ENCODE measurements at regions not wholly inside any gene's neighbourhood (a gene's known extent, or its start where the extent isn't known, plus 50 kb on each side); places are given as distances from the start of the nearest gene placed in this dataset.

DNA sequence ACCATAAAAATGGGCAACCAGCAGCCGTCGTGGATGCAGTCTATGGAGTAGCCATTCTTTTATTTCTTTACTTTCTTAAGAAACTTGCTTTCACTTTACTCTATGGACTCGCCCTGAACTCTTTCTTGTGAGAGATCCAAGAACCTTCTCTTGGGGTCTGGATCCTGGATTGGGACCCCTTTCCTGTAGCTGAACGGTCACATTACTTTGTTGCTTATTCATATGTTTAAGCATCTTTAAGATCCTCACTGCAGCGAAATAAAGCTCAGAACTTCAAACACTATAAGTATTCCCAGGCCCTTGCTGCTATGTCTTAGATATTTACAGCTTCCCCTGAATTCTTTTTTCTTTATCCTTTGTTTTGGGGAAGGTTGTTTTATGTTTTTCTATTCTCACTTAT, 187.8 kb upstream of the DDI1 start:
- Histone ChIP-seq H3K27ac (ENCODE audit: low read depth in 1 of 2, low read length in 2 of 2) (no peak overlapping the region), H3K36me3 (replicated peaks in 1 of 2; ENCODE audit: control insufficient read depth in 1 of 2, insufficient read depth in 2 of 2, low read length in 2 of 2) (no peaks in the 10 kb centered on the region), H4K20me1 (ENCODE audit: insufficient read depth, low read length) (no peaks in the 10 kb centered on the region), H3K4me3 (replicated peaks in 1 of 3; ENCODE audit: low read depth in 2 of 3, low read length in 3 of 3) (no peak overlapping the region), H3K4me2 (replicated peaks; ENCODE audit: extremely low read depth, low read length, poor library complexity, severe bottlenecking) (no peak overlapping the region), H3K9ac (ENCODE audit: insufficient read depth, low read length, poor library complexity, severe bottlenecking) (no peak overlapping the region), H3K27me3 (ENCODE audit: control insufficient read depth in 2 of 2, insufficient read depth in 2 of 2, low read length in 2 of 2) (no peaks in the 10 kb centered on the region), H3K79me2 (ENCODE audit: insufficient read depth, low read length) (no peaks in the 10 kb centered on the region), H3K9me3 (replicated peaks in 1 of 2; ENCODE audit: control insufficient read depth in 1 of 2, insufficient read depth in 1 of 2, low read length in 2 of 2) (no peaks in the 10 kb centered on the region), H2AFZ (ENCODE audit: insufficient read depth, low read depth, low read length, poor library complexity, severe bottlenecking) (no peak overlapping the region), H3K4me1 (ENCODE audit: control insufficient read depth in 1 of 2, insufficient read depth in 2 of 2, low read length in 2 of 2) (no peaks in the 10 kb centered on the region)
- peaks cover 1 to 4% (median 2%) of the 10 kb centered on the region in 3 donors for H3K27me3 Mint-ChIP-seq (ENCODE audit: low read depth in 3 of 3)
- peaks cover 0 to 3% (median 2%) of the 10 kb centered on the region in 7 donors for H3K9me3 Mint-ChIP-seq
- no peak for DNase-seq
- H3K4me3 Mint-ChIP-seq: no peak overlapping the region
- 92% methylated on average over 2 of the region's 5 CpGs for WGBS (ENCODE audit: insufficient coverage)
- no peaks in the 10 kb centered on the region for H3K36me3 Mint-ChIP-seq
- H3K27ac Mint-ChIP-seq: no peak overlapping the region
- intact Hi-C loops (cut with micrococcal nuclease): no loop called here
- no peaks in the 10 kb centered on the region for H3K4me1 Mint-ChIP-seq
- TF ChIP-seq, protein P1, sequence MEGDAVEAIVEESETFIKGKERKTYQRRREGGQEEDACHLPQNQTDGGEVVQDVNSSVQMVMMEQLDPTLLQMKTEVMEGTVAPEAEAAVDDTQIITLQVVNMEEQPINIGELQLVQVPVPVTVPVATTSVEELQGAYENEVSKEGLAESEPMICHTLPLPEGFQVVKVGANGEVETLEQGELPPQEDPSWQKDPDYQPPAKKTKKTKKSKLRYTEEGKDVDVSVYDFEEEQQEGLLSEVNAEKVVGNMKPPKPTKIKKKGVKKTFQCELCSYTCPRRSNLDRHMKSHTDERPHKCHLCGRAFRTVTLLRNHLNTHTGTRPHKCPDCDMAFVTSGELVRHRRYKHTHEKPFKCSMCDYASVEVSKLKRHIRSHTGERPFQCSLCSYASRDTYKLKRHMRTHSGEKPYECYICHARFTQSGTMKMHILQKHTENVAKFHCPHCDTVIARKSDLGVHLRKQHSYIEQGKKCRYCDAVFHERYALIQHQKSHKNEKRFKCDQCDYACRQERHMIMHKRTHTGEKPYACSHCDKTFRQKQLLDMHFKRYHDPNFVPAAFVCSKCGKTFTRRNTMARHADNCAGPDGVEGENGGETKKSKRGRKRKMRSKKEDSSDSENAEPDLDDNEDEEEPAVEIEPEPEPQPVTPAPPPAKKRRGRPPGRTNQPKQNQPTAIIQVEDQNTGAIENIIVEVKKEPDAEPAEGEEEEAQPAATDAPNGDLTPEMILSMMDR (IDR thresholded peaks at IDR 0.05): no peak

DNA sequence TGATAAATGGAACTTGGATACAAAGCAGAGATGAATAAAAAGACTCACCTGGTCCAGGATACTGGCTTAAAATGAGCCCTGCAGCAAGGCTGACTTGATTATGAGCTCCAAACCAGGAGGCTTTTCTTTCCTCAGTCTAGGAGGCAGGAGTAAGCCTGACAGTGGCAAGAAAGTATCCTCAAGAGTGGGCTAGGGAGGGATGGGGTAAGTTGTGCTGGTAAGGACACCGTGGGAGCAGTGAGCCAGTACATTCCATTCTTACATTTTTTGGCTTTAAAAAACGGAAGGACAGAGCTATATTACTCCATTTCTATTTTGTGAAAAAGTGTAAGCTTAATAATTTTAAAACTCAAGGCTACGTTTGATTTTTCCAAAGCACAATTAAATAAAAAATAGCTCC, 187.1 kb upstream of the DDI1 start:
- Histone ChIP-seq H3K4me2 (replicated peaks; ENCODE audit: extremely low read depth, low read length, poor library complexity, severe bottlenecking) (no peak overlapping the region), H3K27ac (ENCODE audit: low read depth in 1 of 2, low read length in 2 of 2) (no peak overlapping the region), H3K4me1 (ENCODE audit: control insufficient read depth in 1 of 2, insufficient read depth in 2 of 2, low read length in 2 of 2) (no peaks in the 10 kb centered on the region), H3K9me3 (replicated peaks in 1 of 2; ENCODE audit: control insufficient read depth in 1 of 2, insufficient read depth in 1 of 2, low read length in 2 of 2) (no peaks in the 10 kb centered on the region), H4K20me1 (ENCODE audit: insufficient read depth, low read length) (no peaks in the 10 kb centered on the region), H3K9ac (ENCODE audit: insufficient read depth, low read length, poor library complexity, severe bottlenecking) (no peak overlapping the region), H3K27me3 (ENCODE audit: control insufficient read depth in 2 of 2, insufficient read depth in 2 of 2, low read length in 2 of 2) (no peaks in the 10 kb centered on the region), H2AFZ (ENCODE audit: insufficient read depth, low read depth, low read length, poor library complexity, severe bottlenecking) (no peak overlapping the region), H3K36me3 (replicated peaks in 1 of 2; ENCODE audit: control insufficient read depth in 1 of 2, insufficient read depth in 2 of 2, low read length in 2 of 2) (no peaks in the 10 kb centered on the region), H3K79me2 (ENCODE audit: insufficient read depth, low read length) (no peaks in the 10 kb centered on the region), H3K4me3 (replicated peaks in 1 of 3; ENCODE audit: low read depth in 2 of 3, low read length in 3 of 3) (no peak overlapping the region)
- Mint-ChIP-seq H3K9me3 (peaks cover 0 to 4% (median 2%) of the 10 kb centered on the region in 7 donors), H3K36me3 (no peaks in the 10 kb centered on the region), H3K27ac (no peak overlapping the region), H3K27me3 (ENCODE audit: low read depth in 3 of 3) (peaks cover 1 to 4% (median 2%) of the 10 kb centered on the region in 3 donors), H3K4me1 (no peaks in the 10 kb centered on the region), H3K4me3 (no peak overlapping the region)
- intact Hi-C loops (cut with micrococcal nuclease): no loop called here
- TF ChIP-seq, protein P1 (IDR thresholded peaks at IDR 0.05): no peak
- WGBS (ENCODE audit: insufficient coverage): no CpG with 5 or more reads among the region's 3 CpGs
- DNase-seq: no peak
